IPS-NIHi7 (cell line): ENCODE measurements at regions not wholly inside any gene's neighbourhood (a gene's known extent, or its start where the extent isn't known, plus 50 kb on each side); places are given as distances from the start of the nearest gene placed in this dataset.
"Not testable (repeated sequence)": the region's sequence is repeated elsewhere in the genome, so short reads cannot be mapped to it uniquely, and the experiment has no call there.

Experiments used
- DNase-seq: peaks from one replicate; pipeline ENCODE4 v3.0.0; 2012; ENCODE audit warnings: mixed read lengths; ENCODE audit errors: extremely low spot score

- no peak for DNase-seq
Observed at GRCh38 chr1:121443001-121443540, 258.3 kb downstream of the SRGAP2C start.

DNA sequence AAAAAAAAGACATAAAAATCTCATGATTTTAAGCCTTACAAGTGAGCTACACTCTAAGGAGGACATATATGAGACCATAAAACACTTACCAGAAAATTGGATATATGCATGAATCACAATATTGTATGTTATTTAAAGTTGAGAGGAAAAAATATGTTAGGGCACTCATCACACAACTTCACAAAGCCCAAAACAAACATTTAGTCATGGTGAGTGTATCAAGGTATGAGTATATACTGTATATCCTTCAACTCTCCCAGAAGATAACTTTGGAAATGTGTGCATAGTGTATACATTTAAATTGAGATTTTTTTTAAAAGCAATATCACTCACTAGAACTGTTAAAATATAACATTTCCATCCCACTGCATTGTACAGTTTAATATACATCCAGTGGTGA, 259.3 kb downstream of the SRGAP2C start:
- DNase-seq, result no peak

- DNase-seq, result no peak
Observed at GRCh38 chr1:121445679-121446078, 260.9 kb downstream of the SRGAP2C start.

GRCh38 chr1:121447280-121447923, 262.6 kb downstream of the SRGAP2C start:
- not testable (repeated sequence) for DNase-seq

DNA sequence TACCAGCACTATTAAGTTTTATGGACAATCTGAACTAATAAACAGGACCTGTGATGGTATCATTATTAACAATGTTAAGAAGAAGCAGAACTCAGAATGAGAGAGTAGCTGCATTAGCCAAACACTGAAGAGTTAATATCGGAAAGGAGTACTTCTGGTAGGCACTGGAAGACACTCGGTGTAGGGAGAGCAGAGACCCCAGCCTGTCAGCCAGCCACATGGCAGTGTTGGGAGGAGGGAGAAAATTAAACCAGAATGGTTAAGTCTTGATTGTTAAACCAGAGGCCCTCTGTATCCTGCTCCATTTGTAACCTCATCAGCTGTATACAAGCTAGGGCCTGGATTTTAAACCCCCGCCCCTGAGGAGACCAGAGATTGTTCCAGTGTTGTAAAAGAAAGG, 263.3 kb downstream of the SRGAP2C start:
- not testable (repeated sequence) for DNase-seq

DNA sequence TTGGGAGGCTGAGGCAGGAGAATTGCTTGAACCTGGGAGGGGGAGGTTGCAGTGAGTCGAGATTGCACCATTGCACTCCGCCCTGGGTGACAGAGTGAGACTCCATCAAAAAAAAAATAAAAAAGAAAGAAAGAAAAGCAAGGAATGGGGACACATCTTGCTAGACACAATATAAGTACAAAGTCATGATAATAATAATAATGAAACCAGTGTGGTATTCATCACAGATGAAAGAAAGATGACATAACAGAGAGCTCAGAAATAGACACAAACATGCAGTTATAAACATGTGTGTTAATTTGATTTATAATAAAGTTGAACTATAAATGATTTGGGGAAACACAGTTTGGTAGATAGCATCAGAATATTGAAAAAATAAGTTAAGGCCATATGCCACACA, 264.1 kb downstream of the SRGAP2C start:
- DNase-seq, result no peak

DNA sequence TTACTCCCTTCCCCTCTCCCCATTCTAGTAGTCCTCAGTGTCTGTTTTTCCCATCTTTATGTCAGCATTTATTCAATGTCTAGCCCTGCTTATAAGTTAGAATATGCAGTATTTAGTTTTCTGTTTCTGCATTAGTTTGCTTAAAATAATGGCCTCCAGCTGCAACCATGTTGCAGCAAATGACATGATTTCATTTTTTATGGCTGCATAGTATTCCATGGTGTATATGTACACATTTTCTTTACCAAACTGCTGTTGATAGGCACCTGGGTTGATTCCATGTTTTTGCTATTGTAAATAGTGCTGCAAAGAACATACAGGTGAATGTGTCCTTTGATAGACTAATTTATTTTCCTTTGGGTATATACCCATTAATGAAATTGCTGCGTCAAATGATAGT, 267.7 kb downstream of the SRGAP2C start:
- DNase-seq, result no peak

DNA sequence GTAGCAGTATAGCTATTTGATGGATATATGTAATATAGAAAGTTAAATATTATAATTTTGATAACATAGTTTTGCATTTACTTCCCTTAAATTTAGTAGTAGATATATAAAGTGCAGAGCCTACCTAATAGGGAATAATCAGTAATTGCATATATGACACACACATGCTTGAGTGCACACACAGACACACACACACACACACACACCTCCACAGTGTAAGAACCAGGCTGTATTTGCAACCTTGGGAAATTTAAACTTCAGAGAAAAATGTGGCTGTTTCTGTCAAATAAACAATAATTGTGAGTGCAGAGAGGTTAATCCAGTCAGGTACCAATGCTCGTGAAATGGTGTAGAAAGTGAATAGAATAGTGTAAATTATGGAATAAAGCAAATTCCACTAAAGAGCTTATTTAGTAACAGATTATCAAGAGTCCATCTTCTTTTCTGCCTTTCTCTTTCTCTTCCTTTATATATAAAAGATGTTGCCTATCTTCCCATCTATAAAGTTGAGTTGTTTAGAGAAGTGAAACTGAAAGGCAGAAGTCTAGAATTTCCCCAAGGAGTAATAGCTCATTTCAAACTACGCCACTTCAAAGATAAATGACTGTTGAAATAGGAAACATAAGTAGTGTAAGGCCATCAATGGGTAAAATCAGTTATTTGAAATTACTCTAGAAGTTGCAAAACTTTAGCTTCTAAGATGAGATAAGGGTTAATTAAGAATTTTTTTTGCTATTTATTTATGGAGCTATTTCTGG, 273.7 kb downstream of the SRGAP2C start:
- DNase-seq, result no peak

GRCh38 chr1:121459235-121459634, 274.5 kb downstream of the SRGAP2C start:
- DNase-seq, result no peak

GRCh38 chr1:121469395-121469794, 284.6 kb downstream of the SRGAP2C start:
- DNase-seq, result not testable (repeated sequence)

DNA sequence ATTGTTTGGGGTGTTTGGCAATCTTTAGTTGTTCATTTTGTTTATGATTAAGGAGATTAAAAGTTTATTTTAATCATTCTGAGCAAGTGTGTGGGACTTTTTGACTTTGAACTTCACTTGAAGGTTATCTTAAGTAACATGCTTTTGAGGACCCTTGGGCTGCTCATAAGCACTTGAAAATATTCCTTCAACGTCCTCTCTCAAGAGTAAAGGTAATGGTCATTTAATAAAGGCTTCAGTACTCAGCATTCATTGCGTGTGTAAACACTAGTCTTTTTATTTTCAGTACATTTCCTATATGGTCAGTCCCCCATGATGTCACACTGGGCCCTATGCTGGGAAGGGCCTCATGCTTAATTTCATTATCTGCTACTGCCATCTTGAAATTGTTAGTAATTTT, 285.6 kb downstream of the SRGAP2C start:
- not testable (repeated sequence) for DNase-seq

- DNase-seq, result no peak
Observed at GRCh38 chr1:121471523-121471922, 286.7 kb downstream of the SRGAP2C start.

DNA sequence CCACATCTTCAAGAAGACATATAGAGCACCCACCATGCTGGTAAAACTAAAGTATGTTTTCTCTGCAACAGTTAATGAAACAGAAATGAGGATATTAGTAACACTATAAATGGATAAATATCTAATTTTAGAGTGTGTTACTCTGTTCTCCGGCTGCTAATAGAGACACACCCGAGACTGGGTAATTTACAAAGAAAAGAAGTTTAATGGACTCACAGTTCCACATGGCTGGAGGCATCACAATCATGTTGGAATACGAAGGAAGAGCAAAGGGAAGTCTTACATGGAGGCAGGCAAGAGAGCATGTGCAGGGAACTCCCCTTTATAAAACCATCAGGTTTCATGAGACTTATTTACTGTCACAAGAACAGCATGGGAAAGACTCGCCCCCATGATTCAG, 287.2 kb downstream of the SRGAP2C start:
- no peak for DNase-seq

DNA sequence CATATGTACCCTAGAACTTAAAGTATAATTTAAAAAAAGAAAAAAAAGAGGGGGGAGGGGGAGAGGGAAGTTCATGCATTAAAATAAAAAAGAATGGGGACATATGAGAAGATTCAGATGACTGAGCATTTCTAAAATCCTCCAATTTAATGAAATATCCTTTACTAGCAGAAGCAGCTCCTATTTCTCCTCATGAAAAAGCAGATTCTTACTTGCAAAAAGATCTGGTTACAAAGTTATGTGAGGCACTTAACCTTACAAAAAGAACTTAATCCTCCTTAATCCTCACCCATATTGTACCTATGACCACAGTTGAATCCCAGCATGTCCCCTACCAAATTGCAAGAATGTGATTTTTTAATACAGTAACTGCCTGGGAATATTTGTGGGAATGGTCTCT, 298.5 kb downstream of the SRGAP2C start:
- no peak for DNase-seq

- no peak for DNase-seq
Observed at GRCh38 chr1:121483961-121484424, 299.2 kb downstream of the SRGAP2C start.

DNA sequence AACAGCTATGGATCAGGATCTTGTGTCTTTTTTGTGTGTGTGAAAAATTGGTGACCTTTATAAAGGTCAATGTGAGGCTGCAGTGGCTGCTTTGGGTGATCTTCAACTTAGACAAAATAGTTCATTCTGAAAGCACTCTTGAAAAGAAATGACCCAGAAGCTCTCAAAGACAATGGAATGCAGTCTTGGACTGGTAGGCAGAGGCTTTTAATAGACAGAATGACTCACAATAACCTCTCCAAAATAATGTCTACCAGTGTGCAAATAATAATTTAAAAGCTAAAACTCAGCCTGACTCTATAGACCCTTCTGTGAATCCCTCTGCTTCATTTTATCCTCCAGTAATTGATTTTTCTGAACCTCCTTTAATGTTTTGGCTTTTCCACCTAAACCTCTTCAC, 310.0 kb downstream of the SRGAP2C start:
- not testable (repeated sequence) for DNase-seq

- DNase-seq, result not testable (repeated sequence)
Observed at GRCh38 chr1:121511455-121511854, 326.7 kb downstream of the SRGAP2C start.

DNA sequence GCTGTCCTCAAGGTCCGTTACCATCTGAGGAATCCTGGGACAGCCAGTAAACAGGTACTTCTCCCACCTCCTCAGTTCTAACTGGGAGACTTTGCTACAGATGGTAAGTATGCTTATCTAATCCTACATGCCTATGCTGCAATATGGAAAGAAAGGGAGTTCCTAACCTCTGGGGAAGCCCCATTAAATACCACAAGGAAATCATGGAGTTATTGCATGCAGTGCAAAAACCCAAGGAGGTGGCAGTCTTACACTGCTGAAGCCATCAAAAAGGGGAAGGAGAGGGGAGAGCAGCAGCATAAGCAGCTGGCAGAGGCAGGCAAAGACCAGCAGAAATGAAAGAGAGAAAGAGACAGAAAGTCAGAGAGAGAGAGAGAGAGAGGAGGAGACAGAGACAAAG, 327.1 kb downstream of the SRGAP2C start:
- not testable (repeated sequence) for DNase-seq

DNA sequence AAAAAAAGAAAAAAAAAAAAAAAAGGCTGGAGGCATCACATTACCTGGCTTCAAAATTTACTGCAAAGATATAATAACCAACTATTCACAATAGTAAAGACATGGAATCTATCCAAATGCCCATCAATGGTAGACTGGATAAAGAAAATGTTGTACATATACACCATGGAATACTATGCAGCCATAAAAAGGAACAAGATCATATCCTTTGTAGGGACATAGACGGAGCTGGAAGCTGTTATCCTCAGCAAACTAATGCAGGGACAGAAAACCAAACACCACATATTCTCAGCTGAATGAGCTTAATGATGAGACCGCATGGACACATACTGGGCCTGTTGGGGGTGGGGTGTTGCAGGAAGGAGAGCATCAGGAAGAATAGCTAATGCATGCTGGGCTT, 330.5 kb downstream of the SRGAP2C start:
- DNase-seq, result no peak

DNA sequence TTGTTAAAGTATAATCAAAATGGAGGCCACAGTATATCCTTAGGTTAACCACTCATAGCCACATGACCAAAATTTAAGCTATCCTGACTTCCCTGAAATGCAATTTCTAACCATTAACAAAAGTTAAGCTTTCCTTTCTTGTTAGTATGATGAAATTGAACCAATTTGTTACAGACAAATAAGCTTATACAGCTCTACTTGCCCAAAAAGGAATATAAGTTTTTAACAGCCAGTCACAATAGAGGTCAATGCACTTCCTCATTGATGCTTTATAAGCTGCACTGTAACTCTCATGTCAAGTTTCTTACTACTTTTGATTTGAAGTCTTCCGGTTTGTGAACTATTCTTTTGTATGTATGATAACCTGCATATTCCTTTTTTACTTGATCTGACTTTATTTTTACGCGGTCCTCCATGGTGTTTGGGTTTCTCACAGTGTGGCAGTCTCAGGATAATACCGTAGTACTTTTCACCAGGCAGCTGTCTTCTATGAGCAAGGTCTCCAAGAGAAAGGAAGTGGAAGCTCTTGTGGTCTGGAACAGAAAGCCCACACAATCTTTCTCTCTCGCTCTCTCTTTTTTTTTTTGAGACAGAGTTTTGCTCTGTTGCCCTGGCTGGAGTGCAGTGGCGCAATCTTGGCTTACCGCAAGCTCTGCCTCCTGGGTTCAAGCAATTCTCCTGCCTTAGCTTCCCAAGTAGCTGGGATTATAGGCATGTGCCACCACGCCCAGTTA, 331.6 kb downstream of the SRGAP2C start:
- no peak for DNase-seq

GRCh38 chr1:121517586-121518230, 332.9 kb downstream of the SRGAP2C start:
- DNase-seq, result no peak

DNA sequence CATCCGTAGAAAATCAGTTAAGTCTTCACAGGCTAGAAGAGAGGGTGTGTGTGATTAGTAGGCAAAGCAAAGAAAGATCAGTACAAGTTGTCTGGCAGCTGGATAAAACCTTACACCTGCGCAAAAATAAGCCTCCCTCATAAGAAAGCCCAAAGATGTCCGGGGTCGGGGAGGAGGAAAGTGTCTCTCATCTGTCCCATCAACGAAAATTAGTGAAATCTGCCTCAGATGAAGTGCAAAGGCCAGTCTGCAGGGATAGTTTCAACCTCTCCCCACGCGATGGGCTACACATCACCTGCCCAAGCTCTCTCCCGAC, 333.9 kb downstream of the SRGAP2C start:
- no peak for DNase-seq
